RWPE2 (cell line): ENCODE measurements at regions not wholly inside any gene's neighbourhood (a gene's known extent, or its start where the extent isn't known, plus 50 kb on each side); places are given as distances from the start of the nearest gene placed in this dataset.
A peak's percentile ranks its signal among the peaks of the same experiment; 100 is the strongest.

Experiments
- ATAC-seq: fragments of 200-7000 bp; cut with Tn5 transposase; 3 replicates; pipeline ENCODE4 v1.9.1; 2021; ENCODE audit warnings: low read depth
- DNase-seq: peaks from one replicate; pipeline ENCODE4 v3.0.0-alpha.2; 2020; ENCODE audit warnings: low spot score
- H3K27ac ChIP-seq: fragments of 450-650 bp; 2 replicates; pipeline ENCODE4 v1.5.1; 2017; ENCODE audit warnings: mild to moderate bottlenecking; ENCODE audit not compliant: poor library complexity, severe bottlenecking
- H3K27me3 ChIP-seq: fragments of 250-450 bp; sonication (Bioruptor Pico); 2 replicates; pipeline ENCODE4 v1.5.1; 2021; ENCODE audit warnings: mild to moderate bottlenecking, moderate library complexity; ENCODE audit not compliant: insufficient read depth, poor library complexity, severe bottlenecking
- H3K36me3 ChIP-seq: fragments of 250-450 bp; sonication (Bioruptor Pico); 2 replicates; pipeline ENCODE4 v1.5.1; 2020; ENCODE audit warnings: low read depth, mild to moderate bottlenecking, moderate library complexity
- H3K4me1 ChIP-seq: fragments of 250-450 bp; sonication (Bioruptor Pico); 2 replicates; pipeline ENCODE4 v1.5.1; 2021; ENCODE audit warnings: mild to moderate bottlenecking, moderate library complexity; ENCODE audit not compliant: insufficient read depth, poor library complexity, severe bottlenecking
- H3K4me3 ChIP-seq: fragments of 250-450 bp; sonication (Bioruptor Pico); 2 replicates; pipeline ENCODE4 v1.5.1; 2021; ENCODE audit warnings: mild to moderate bottlenecking, moderate library complexity; ENCODE audit not compliant: severe bottlenecking
- H3K9me3 ChIP-seq: fragments of 250-450 bp; sonication (Bioruptor Pico); 2 replicates; pipeline ENCODE4 v1.5.1; 2021; ENCODE audit warnings: mild to moderate bottlenecking, moderate library complexity; ENCODE audit not compliant: severe bottlenecking
- CTCF ChIP-seq: fragments of 450-650 bp; IDR thresholded peaks from one replicate; pipeline ENCODE4 v1.5.1; 2017; ENCODE audit warnings: mild to moderate bottlenecking, moderate library complexity; ENCODE audit not compliant: poor library complexity, severe bottlenecking

DNA sequence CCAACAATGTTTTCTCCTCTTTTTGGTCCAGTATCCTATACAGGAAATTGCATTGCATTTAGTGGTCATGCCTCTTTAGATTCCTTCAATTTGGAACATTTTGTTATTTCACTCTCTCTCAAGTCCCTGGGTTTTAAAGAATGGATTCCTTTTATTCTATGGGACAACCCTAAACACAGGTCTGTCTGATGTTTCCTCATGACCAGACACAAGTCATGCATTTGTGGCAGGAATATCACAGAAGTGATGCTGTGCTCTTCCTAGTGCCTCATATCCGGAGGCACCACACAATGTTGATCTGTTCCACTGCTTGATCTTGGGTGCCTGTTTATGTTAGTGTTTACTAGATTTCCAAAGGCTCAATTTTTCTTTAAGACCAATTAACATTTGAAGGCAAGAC lies 69.7 kb upstream of the H2AZ1 start:
- no peak for DNase-seq

DNA sequence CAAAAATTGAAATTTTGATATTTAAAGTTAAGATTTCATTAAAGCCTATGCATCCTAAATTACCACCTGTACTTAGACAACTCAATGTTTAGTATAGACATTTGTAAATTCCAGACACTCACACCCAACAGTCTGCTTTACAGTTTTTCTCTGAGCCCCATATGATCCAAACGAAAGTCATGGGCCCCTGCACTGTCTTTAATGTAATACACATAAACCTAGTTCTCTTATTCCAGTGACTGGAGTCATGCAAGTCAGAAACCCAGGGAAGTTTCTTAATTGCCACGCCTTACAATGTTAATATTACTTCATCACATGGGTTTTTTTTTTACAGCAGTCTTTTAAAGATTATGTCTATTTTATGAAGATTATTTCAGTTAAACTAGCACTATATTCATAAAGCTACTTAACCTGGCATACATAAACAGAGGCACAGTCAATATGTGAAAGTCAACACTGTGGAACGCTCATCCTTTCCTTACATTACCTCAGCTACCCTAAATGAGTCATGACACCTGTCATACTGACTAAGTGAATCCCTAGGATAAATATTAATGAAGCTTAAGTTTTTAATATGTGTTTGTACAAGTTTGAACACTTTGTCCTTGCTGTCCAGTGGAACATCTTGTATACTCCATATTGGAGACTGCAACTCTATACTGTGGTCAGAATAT lies 67.7 kb upstream of the H2AZ1 start:
- Histone ChIP-seq H3K36me3 (no peaks in the 10 kb centered on the region), H3K4me1 (peaks cover 19% of the 10 kb centered on the region), H3K9me3 (no peaks in the 10 kb centered on the region), H3K27ac (peak overlapping the region; percentile 87), H3K4me3 (no peak overlapping the region), H3K27me3 (no peaks in the 10 kb centered on the region)
- TF ChIP-seq CTCF: no peak
- ATAC-seq (peak; percentile 99), DNase-seq (no peak)

More for the DNA sequence above, 69.7 kb upstream of the H2AZ1 start:
- H3K9me3 ChIP-seq: no peaks in the 10 kb centered on the region
- no peaks in the 10 kb centered on the region for H3K27me3 ChIP-seq
- no peaks in the 10 kb centered on the region for H3K36me3 ChIP-seq
- H3K4me1 ChIP-seq: peaks cover 15% of the 10 kb centered on the region
- H3K4me3 ChIP-seq: no peak overlapping the region
- no peak for ATAC-seq
- TF ChIP-seq CTCF: no peak
- H3K27ac ChIP-seq: no peak overlapping the region

DNA sequence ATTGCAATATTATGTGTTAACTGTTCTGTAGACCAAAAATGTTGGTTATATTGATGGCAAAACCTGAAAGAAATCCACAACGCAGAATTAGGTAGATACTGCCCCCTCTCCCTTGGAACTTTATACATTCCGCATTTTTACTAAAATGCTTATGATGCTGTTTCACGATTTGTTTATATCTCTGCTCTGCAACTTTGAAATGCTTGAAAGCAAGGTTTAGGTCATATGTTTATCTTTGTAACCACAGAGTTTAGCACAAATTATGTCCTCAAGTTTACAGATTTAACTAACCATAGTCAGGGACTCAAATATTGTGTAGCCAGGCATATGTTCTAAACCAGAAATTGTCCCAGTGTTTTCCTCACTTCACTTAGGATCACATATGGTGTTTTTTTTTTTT lies 66.1 kb upstream of the H2AZ1 start:
- no peaks in the 10 kb centered on the region for H3K36me3 ChIP-seq
- H3K4me3 ChIP-seq: no peak overlapping the region
- H3K9me3 ChIP-seq: no peaks in the 10 kb centered on the region
- no peak for TF ChIP-seq CTCF
- DNase-seq (no peak), ATAC-seq (no peak)
- peak overlapping the region; percentile 87 for H3K27ac ChIP-seq
- H3K27me3 ChIP-seq: no peaks in the 10 kb centered on the region
- H3K4me1 ChIP-seq: peaks cover 19% of the 10 kb centered on the region

GRCh38 chr4:100014616-100015015 lies 64.5 kb upstream of the H2AZ1 start:
- TF ChIP-seq CTCF: no peak

GRCh38 chr4:100009490-100009889 lies 59.4 kb upstream of the H2AZ1 start:
- TF ChIP-seq CTCF: no peak
- no peak for DNase-seq
- peak; percentile 48; the same call in 1 of the 3 replicates for ATAC-seq

More at GRCh38 chr4:100014616-100015015, 64.5 kb upstream of the H2AZ1 start:
- ATAC-seq (peak; percentile 48; the same call in 2 of the 3 replicates), DNase-seq (no peak)
- Histone ChIP-seq H3K4me3 (no peak overlapping the region), H3K36me3 (no peaks in the 10 kb centered on the region), H3K27ac (peak overlapping the region; percentile 20), H3K27me3 (no peaks in the 10 kb centered on the region), H3K9me3 (no peaks in the 10 kb centered on the region), H3K4me1 (peaks cover 20% of the 10 kb centered on the region)

More at GRCh38 chr4:100009490-100009889, 59.4 kb upstream of the H2AZ1 start:
- Histone ChIP-seq H3K27me3 (no peaks in the 10 kb centered on the region), H3K4me3 (no peak overlapping the region), H3K4me1 (peaks cover 16% of the 10 kb centered on the region), H3K9me3 (no peaks in the 10 kb centered on the region), H3K36me3 (no peaks in the 10 kb centered on the region), H3K27ac (peak overlapping the region; percentile 66)
